ENCODE measurements at regions not wholly inside any gene's neighbourhood (a gene's known extent, or its start where the extent isn't known, plus 50 kb on each side); places are given as distances from the start of the nearest gene placed in this dataset.
A peak's percentile ranks its signal among the peaks of the same experiment; 100 is the strongest.

- no peaks in the 10 kb centered on the region for H3K9me3 ChIP-seq (ENCODE audit: control insufficient read depth, insufficient read depth, low read length)
- TF ChIP-seq CTCF (IDR thresholded peaks at IDR 0.05; ENCODE audit: low read depth, low read length), result no peak
- no peak overlapping the region for H3K4me3 ChIP-seq (ENCODE audit: low read depth, low read length)
- H3K27me3 ChIP-seq (ENCODE audit: control insufficient read depth, insufficient read depth, low read length), result no peaks in the 10 kb centered on the region
- ChIA-PET CTCF (no interaction called here), POLR2A (no interaction called here)
- no peak overlapping the region for H3K27ac ChIP-seq (ENCODE audit: low read depth, low read length)
- DNase-seq (ENCODE audit: low read depth, low spot score), result no peak
Measured at GRCh38 chr4:54392479-54392878, 163.4 kb downstream of the PDGFRA start.

- POLR2A ChIA-PET, result no interaction called here
- Histone ChIP-seq H3K4me3 (ENCODE audit: low read depth, low read length) (no peak overlapping the region), H3K27me3 (ENCODE audit: control insufficient read depth, insufficient read depth, low read length) (no peaks in the 10 kb centered on the region), H3K27ac (ENCODE audit: low read depth, low read length) (no peak overlapping the region), H3K9me3 (ENCODE audit: control insufficient read depth, insufficient read depth, low read length) (no peaks in the 10 kb centered on the region)
- TF ChIP-seq CTCF (IDR thresholded peaks at IDR 0.05; ENCODE audit: low read depth, low read length), result no peak
- CTCF ChIA-PET, result no interaction called here
- DNase-seq (ENCODE audit: low read depth, low spot score), result no peak
Measured at GRCh38 chr4:54393243-54393642, 164.2 kb downstream of the PDGFRA start.

- ChIA-PET POLR2A (no interaction called here), CTCF (no interaction called here)
- no peak overlapping the region for H3K4me3 ChIP-seq (ENCODE audit: low read depth, low read length)
- H3K9me3 ChIP-seq (ENCODE audit: control insufficient read depth, insufficient read depth, low read length), result no peaks in the 10 kb centered on the region
- H3K27me3 ChIP-seq (ENCODE audit: control insufficient read depth, insufficient read depth, low read length), result no peaks in the 10 kb centered on the region
- no peak overlapping the region for H3K27ac ChIP-seq (ENCODE audit: low read depth, low read length)
- TF ChIP-seq CTCF (IDR thresholded peaks at IDR 0.05; ENCODE audit: low read depth, low read length), result no peak
- no peak for DNase-seq (ENCODE audit: low read depth, low spot score)
Measured at GRCh38 chr4:54395013-54395527, 166.0 kb downstream of the PDGFRA start.

GRCh38 chr4:54400188-54400587 is 171.1 kb downstream of the PDGFRA start:
- POLR2A ChIA-PET, result no interaction called here
- H3K27ac ChIP-seq (ENCODE audit: low read depth, low read length), result no peak overlapping the region
- no peak for DNase-seq (ENCODE audit: low read depth, low spot score)
- no peak overlapping the region for H3K4me3 ChIP-seq (ENCODE audit: low read depth, low read length)
- TF ChIP-seq CTCF (IDR thresholded peaks at IDR 0.05; ENCODE audit: low read depth, low read length), result no peak
- CTCF ChIA-PET, result interaction anchor here (0.6 kb wide), 1 partner anchor 165 kb away, joined by 3 read pairs; no protein-coding TSS in a partner anchor
- no peaks in the 10 kb centered on the region for H3K9me3 ChIP-seq (ENCODE audit: control insufficient read depth, insufficient read depth, low read length)
- H3K27me3 ChIP-seq (ENCODE audit: control insufficient read depth, insufficient read depth, low read length), result peaks cover 4% of the 10 kb centered on the region

GRCh38 chr4:54400802-54401201 is 171.7 kb downstream of the PDGFRA start:
- Histone ChIP-seq H3K4me3 (ENCODE audit: low read depth, low read length) (no peak overlapping the region), H3K27ac (ENCODE audit: low read depth, low read length) (no peak overlapping the region), H3K9me3 (ENCODE audit: control insufficient read depth, insufficient read depth, low read length) (no peaks in the 10 kb centered on the region), H3K27me3 (ENCODE audit: control insufficient read depth, insufficient read depth, low read length) (peaks cover 5% of the 10 kb centered on the region)
- ChIA-PET CTCF (no interaction called here), POLR2A (no interaction called here)
- no peak for TF ChIP-seq CTCF (IDR thresholded peaks at IDR 0.05; ENCODE audit: low read depth, low read length)
- peak; percentile 20 for DNase-seq (ENCODE audit: low read depth, low spot score)
